ENCODE measurements at regions not wholly inside any gene's neighbourhood (a gene's known extent, or its start where the extent isn't known, plus 50 kb on each side); places are given as distances from the start of the nearest gene placed in this dataset.

DNA sequence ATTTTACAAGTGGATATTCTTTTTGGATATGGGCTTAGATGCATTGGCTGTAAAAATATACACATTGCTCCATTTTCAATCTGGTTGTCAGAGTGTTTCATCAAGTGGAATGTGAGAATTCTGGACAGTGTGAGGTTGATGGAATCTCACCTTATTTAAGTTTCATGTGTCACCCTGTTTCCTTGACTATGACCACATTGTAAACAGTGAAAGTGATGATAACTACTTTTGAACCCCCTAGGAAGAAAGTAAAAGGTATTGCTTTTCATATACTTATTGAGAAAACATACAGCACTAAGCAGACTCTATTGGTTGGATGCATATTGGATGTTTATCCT lies 490.5 kb upstream of the RAG2 start:
- TF ChIP-seq, protein P1, sequence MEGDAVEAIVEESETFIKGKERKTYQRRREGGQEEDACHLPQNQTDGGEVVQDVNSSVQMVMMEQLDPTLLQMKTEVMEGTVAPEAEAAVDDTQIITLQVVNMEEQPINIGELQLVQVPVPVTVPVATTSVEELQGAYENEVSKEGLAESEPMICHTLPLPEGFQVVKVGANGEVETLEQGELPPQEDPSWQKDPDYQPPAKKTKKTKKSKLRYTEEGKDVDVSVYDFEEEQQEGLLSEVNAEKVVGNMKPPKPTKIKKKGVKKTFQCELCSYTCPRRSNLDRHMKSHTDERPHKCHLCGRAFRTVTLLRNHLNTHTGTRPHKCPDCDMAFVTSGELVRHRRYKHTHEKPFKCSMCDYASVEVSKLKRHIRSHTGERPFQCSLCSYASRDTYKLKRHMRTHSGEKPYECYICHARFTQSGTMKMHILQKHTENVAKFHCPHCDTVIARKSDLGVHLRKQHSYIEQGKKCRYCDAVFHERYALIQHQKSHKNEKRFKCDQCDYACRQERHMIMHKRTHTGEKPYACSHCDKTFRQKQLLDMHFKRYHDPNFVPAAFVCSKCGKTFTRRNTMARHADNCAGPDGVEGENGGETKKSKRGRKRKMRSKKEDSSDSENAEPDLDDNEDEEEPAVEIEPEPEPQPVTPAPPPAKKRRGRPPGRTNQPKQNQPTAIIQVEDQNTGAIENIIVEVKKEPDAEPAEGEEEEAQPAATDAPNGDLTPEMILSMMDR (IDR thresholded peaks at IDR 0.05; ENCODE audit: insufficient read depth, low read depth, low read length) = no peak
- no peak for TF ChIP-seq EZH2 (IDR thresholded peaks at IDR 0.05; ENCODE audit: insufficient read depth, low read length)
